ENCODE measurements at regions not wholly inside any gene's neighbourhood (a gene's known extent, or its start where the extent isn't known, plus 50 kb on each side); places are given as distances from the start of the nearest gene placed in this dataset.

DNA sequence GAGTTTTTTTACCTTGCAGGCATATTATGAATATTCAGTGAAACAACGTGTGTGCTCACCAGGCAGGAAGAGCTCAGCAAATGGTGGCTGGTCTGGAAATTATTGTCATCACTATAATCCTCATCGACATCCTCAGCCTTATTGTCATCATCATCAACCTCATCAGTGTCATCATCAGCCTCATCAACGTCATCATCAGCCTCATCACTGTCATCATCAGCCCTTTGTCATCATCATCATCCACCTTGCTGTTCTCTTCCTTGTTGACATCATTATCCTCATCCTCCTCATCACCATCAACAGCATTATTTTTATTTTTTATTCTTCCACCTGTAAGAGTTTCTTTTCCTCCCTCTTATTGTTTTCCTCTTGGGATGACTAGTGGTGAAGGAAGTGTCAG, 142.3 kb upstream of the GPR26 start:
- 0% methylated on average over 3 of the region's 3 CpGs for WGBS (ENCODE audit: insufficient coverage, low coverage, missing lambda C conversion rate)
- no TSS peak for BruUV-seq (replicated peaks)

More for the DNA sequence above, 142.3 kb upstream of the GPR26 start:
- Histone ChIP-seq H3K36me3 (ENCODE audit: control insufficient read depth, insufficient read depth, low read length) (no peaks in the 10 kb centered on the region), H3K9ac (ENCODE audit: insufficient read depth in 1 of 2, low read depth in 2 of 2, low read length in 2 of 2) (no peak overlapping the region), H3K4me2 (ENCODE audit: insufficient read depth, low read length) (no peak overlapping the region), H2AFZ (ENCODE audit: low read depth, low read length) (no peak overlapping the region), H3K4me1 (replicated peaks in 1 of 2; ENCODE audit: control insufficient read depth in 2 of 2, insufficient read depth in 2 of 2, low read length in 2 of 2) (no peaks in the 10 kb centered on the region), H3K79me2 (ENCODE audit: control insufficient read depth, insufficient read depth, low read length) (no peaks in the 10 kb centered on the region), H3K9me3 (replicated peaks; ENCODE audit: control insufficient read depth, insufficient read depth, low read depth, low read length) (no peaks in the 10 kb centered on the region), H3K27ac (ENCODE audit: extremely low read depth, low read depth, low read length) (no peak overlapping the region), H4K20me1 (replicated peaks; ENCODE audit: control insufficient read depth, insufficient read depth, low read length) (no peaks in the 10 kb centered on the region), H3K9me1 (ENCODE audit: control insufficient read depth, insufficient read depth, low read length) (no peaks in the 10 kb centered on the region), H3K4me3 (no peak overlapping the region), H3K27me3 (ENCODE audit: control insufficient read depth in 2 of 2, insufficient read depth in 2 of 2, low read length in 2 of 2) (peaks cover 0 to 7% of the 10 kb centered on the region in 2 experiments; a peak in 1 of 5 replicates)
- POLR2A ChIA-PET: no interaction called here
- CTCF ChIA-PET (ENCODE audit: low intra/inter-chr PET ratio): no interaction called here
- intact Hi-C loops (cut with micrococcal nuclease) (no loop called here), in situ Hi-C loops (cut with MboI) (no loop called here)
- TF ChIP-seq, protein P1, sequence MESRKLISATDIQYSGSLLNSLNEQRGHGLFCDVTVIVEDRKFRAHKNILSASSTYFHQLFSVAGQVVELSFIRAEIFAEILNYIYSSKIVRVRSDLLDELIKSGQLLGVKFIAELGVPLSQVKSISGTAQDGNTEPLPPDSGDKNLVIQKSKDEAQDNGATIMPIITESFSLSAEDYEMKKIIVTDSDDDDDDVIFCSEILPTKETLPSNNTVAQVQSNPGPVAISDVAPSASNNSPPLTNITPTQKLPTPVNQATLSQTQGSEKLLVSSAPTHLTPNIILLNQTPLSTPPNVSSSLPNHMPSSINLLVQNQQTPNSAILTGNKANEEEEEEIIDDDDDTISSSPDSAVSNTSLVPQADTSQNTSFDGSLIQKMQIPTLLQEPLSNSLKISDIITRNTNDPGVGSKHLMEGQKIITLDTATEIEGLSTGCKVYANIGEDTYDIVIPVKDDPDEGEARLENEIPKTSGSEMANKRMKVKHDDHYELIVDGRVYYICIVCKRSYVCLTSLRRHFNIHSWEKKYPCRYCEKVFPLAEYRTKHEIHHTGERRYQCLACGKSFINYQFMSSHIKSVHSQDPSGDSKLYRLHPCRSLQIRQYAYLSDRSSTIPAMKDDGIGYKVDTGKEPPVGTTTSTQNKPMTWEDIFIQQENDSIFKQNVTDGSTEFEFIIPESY (CRISPR knock-in tag; IDR thresholded peaks at IDR 0.05): no peak
- TF ChIP-seq SETDB1 (IDR thresholded peaks at IDR 0.05; ENCODE audit: low read length) (no peak), MIER1 (IDR thresholded peaks at IDR 0.05; ENCODE audit: low read depth) (no peak), CREM (IDR thresholded peaks at IDR 0.05; ENCODE audit: low read depth) (0 out of 2 replicates have a peak, but pooled peaks have one; percentile 11), ZNF408 (CRISPR knock-in tag; IDR thresholded peaks at IDR 0.05; ENCODE audit: low read depth) (no peak)
- TF ChIP-seq, protein P2, sequence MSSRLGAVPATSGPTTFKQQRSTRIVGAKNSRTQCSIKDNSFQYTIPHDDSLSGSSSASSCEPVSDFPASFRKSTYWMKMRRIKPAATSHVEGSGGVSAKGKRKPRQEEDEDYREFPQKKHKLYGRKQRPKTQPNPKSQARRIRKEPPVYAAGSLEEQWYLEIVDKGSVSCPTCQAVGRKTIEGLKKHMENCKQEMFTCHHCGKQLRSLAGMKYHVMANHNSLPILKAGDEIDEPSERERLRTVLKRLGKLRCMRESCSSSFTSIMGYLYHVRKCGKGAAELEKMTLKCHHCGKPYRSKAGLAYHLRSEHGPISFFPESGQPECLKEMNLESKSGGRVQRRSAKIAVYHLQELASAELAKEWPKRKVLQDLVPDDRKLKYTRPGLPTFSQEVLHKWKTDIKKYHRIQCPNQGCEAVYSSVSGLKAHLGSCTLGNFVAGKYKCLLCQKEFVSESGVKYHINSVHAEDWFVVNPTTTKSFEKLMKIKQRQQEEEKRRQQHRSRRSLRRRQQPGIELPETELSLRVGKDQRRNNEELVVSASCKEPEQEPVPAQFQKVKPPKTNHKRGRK (tag; IDR thresholded peaks at IDR 0.05): no peak
- ATAC-seq (no peak), FAIRE-seq (no peak), DNase-seq (ENCODE audit: extremely low read depth in 1 of 4, low spot score in 3 of 4) (no peak)
